Vagina (tissue), 2 donors: ENCODE measurements at regions not wholly inside any gene's neighbourhood (a gene's known extent, or its start where the extent isn't known, plus 50 kb on each side); places are given as distances from the start of the nearest gene placed in this dataset.

Experiments used
- CTCF ChIP-seq, 3 experiments: fragments of 450-650 bp in 2 of 3; fragments of 200-600 bp in 1 of 3; sonication (generic) in 1 of 3; IDR thresholded peaks; one replicate each; pipeline ENCODE4 v1.5.1; 2017 to 2019; ENCODE audit warnings: antibody characterized with exemption in 3 of 3, mild to moderate bottlenecking in 2 of 3, moderate library complexity in 2 of 3
- POLR2A ChIP-seq, 2 donors: fragments of 450-650 bp; IDR thresholded peaks; one replicate each; pipeline ENCODE4 v1.6.1; 2017; ENCODE audit warnings: antibody characterized with exemption in 2 of 2, mild to moderate bottlenecking in 2 of 2, moderate library complexity in 2 of 2
- POLR2AphosphoS5 ChIP-seq, 2 donors: sonication (generic); formaldehyde crosslinking; IDR thresholded peaks; one replicate each; pipeline ENCODE4 v1.9.0; 2017; ENCODE audit warnings: antibody characterized with exemption in 2 of 2, mild to moderate bottlenecking in 2 of 2, low read depth in 1 of 2; ENCODE audit not compliant: insufficient read depth in 1 of 2

- TF ChIP-seq POLR2AphosphoS5 (IDR thresholded peaks at IDR 0.05; ENCODE audit: insufficient read depth in 1 of 2, low read depth in 1 of 2) (no peak), POLR2A (IDR thresholded peaks at IDR 0.05) (no peak), CTCF (IDR thresholded peaks at IDR 0.05) (no peak)
Measured at GRCh38 chr13:107574517-107575210, 640.7 kb downstream of the LIG4 start.
